AG09309 (cell line): ENCODE measurements at regions not wholly inside any gene's neighbourhood (a gene's known extent, or its start where the extent isn't known, plus 50 kb on each side); places are given as distances from the start of the nearest gene placed in this dataset.

ENCODE experiments used
- DNase-seq: peaks from one replicate; pipeline ENCODE4 v3.0.0-alpha.2; 2010; ENCODE audit warnings: low read depth
- H3K4me3 ChIP-seq: 2 replicates; pipeline ENCODE4 v1.5.1; 2011; ENCODE audit warnings: mild to moderate bottlenecking, low read depth, low read length, moderate library complexity; ENCODE audit not compliant: control insufficient read depth
- TF ChIP-seq, protein P1 (sequence below): IDR thresholded peaks from 2 replicates; pipeline ENCODE4 v1.5.1; 2011; ENCODE audit warnings: mild to moderate bottlenecking, low read depth, low read length, inconsistent platforms; ENCODE audit not compliant: insufficient read depth, control insufficient read depth; ENCODE audit errors: missing control alignments

DNA sequence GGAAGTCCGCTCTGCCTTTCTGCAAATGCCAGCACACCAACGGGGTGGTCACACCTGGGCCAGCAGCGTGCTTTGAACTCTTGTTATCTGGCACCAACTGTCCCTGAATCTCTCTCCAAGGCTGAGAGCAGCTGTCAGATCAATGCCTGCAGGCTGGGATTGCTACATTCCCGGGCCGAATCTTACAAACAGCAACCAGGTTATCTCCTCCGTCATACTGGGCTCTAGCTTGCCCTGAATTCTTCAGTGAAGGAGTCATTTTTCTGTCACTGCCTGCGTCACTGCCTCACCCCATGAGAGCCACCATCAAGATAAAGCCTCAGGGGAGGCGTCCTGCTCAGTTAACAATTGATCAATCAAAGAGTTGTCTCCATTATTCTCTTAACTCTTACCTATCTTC lies 329.4 kb upstream of the PPARGC1A start:
- TF ChIP-seq, protein P1, sequence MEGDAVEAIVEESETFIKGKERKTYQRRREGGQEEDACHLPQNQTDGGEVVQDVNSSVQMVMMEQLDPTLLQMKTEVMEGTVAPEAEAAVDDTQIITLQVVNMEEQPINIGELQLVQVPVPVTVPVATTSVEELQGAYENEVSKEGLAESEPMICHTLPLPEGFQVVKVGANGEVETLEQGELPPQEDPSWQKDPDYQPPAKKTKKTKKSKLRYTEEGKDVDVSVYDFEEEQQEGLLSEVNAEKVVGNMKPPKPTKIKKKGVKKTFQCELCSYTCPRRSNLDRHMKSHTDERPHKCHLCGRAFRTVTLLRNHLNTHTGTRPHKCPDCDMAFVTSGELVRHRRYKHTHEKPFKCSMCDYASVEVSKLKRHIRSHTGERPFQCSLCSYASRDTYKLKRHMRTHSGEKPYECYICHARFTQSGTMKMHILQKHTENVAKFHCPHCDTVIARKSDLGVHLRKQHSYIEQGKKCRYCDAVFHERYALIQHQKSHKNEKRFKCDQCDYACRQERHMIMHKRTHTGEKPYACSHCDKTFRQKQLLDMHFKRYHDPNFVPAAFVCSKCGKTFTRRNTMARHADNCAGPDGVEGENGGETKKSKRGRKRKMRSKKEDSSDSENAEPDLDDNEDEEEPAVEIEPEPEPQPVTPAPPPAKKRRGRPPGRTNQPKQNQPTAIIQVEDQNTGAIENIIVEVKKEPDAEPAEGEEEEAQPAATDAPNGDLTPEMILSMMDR: no peak
- DNase-seq: no peak
- no peak overlapping the region for H3K4me3 ChIP-seq

GRCh38 chr4:24218566-24218965 lies 328.7 kb upstream of the PPARGC1A start:
- H3K4me3 ChIP-seq: no peak overlapping the region
- TF ChIP-seq, protein P1: no peak
- DNase-seq: no peak

DNA sequence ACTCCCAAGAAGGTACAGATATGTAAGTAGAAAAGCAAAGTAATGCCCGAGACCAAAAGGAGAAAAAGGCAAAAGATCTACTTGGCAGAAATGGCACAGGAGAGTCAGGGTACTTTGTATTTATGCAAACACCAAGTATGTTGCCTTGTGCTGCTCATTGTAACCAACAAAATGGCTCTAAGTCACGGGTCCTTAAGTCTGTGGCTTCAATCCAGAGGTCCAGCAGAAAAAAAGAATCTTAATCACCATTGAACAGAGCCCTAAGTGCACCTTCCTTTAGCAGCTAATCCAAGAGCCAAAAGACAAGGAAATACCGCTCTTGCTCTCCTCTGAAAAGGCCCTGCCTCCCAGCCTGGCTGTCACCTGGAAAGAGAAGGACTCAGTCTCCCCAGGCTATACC lies 324.9 kb upstream of the PPARGC1A start:
- no peak for DNase-seq
- H3K4me3 ChIP-seq: no peak overlapping the region
- TF ChIP-seq, protein P1: no peak

DNA sequence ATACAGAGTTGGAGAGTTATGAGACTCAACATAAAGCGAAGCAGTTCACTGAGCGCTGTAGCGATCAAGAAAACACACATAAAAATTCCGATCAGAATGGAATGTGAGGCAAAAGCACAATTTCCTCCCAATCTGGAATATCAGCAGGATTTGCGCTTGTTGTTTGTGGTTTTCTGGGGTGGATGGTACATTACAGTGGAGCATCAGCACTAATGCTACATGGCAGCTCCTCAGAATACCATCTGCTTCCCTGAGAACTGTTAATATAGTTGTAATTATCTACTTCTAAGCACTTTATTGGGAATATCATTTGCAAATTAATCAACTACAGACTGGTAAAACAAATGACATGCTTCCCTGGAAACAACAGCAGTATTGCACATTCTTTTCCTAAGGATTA lies 324.1 kb upstream of the PPARGC1A start:
- TF ChIP-seq, protein P1: no peak
- no peak overlapping the region for H3K4me3 ChIP-seq
- no peak for DNase-seq

DNA sequence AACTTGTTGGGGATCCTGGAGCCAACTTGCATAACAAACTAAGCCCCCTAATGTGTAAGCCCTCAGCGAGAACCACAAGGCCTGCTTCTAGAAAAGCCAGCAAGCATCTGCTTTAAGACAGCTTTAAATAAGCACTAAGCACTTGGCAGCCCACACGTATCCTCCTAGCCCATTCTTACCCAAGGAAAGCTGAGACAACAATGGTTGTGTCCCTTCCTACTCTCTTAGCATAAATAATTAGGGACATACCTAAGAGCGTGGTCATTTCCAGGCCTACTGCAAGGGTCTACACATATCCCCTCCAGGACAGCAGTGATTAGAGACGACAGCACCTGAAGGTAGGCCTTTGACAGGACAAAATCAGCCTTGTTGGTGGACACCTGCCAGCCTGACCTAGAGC lies 322.8 kb upstream of the PPARGC1A start:
- TF ChIP-seq, protein P1: no peak
- DNase-seq: no peak
- no peak overlapping the region for H3K4me3 ChIP-seq

DNA sequence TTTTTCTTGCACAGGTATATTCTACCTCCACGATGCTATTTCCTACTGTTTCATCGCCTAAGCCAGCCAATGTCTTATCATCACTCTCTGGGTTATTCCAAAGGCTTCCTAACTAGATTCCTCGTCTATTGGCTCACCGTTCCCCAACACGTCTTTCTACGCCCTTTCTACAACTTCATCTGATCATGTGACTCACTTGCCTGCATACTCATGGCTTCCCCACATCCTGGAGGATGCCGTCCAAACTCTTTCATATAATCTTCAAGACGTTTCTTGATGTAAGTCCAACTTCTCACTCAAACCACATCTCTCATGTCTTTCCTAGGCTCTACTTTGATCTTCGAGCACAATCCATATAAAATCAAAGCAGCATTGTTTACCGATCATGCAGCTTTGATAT lies 322.0 kb upstream of the PPARGC1A start:
- TF ChIP-seq, protein P1: no peak
- DNase-seq: peak; percentile 41
- H3K4me3 ChIP-seq: no peak overlapping the region

GRCh38 chr4:24210332-24210902 lies 320.6 kb upstream of the PPARGC1A start:
- TF ChIP-seq, protein P1: no peak
- no peak overlapping the region for H3K4me3 ChIP-seq
- DNase-seq: peak; percentile 92
